ENCODE measurements at regions not wholly inside any gene's neighbourhood (a gene's known extent, or its start where the extent isn't known, plus 50 kb on each side); places are given as distances from the start of the nearest gene placed in this dataset.

GRCh38 chr5:133905424-133905823 is 63.0 kb downstream of the C5orf15 start:
- Histone ChIP-seq H3K27ac (ENCODE audit: low read depth, low read length) (no peak overlapping the region), H3K27me3 (ENCODE audit: insufficient read depth, low read length) (no peaks in the 10 kb centered on the region), H3K4me1 (ENCODE audit: control insufficient read depth, insufficient read depth, low read length, unreplicated experiment) (no peaks in the 10 kb centered on the region), H3K36me3 (ENCODE audit: insufficient read depth, low read length) (no peaks in the 10 kb centered on the region), H2AFZ (ENCODE audit: low read length, unreplicated experiment) (no peak overlapping the region), H3K4me3 (ENCODE audit: low read depth, low read length) (no peak overlapping the region), H3K79me2 (ENCODE audit: control insufficient read depth, insufficient read depth, low read length, unreplicated experiment) (no peaks in the 10 kb centered on the region)

GRCh38 chr5:133904641-133905040 is 63.8 kb downstream of the C5orf15 start:
- Histone ChIP-seq H3K4me1 (ENCODE audit: control insufficient read depth, insufficient read depth, low read length, unreplicated experiment) (no peaks in the 10 kb centered on the region), H3K79me2 (ENCODE audit: control insufficient read depth, insufficient read depth, low read length, unreplicated experiment) (no peaks in the 10 kb centered on the region), H3K27ac (ENCODE audit: low read depth, low read length) (no peak overlapping the region), H3K27me3 (ENCODE audit: insufficient read depth, low read length) (no peaks in the 10 kb centered on the region), H2AFZ (ENCODE audit: low read length, unreplicated experiment) (no peak overlapping the region), H3K4me3 (ENCODE audit: low read depth, low read length) (no peak overlapping the region), H3K36me3 (ENCODE audit: insufficient read depth, low read length) (no peaks in the 10 kb centered on the region)

- Histone ChIP-seq H3K27me3 (ENCODE audit: insufficient read depth, low read length) (no peaks in the 10 kb centered on the region), H3K27ac (ENCODE audit: low read depth, low read length) (no peak overlapping the region), H3K79me2 (ENCODE audit: control insufficient read depth, insufficient read depth, low read length, unreplicated experiment) (no peaks in the 10 kb centered on the region), H3K36me3 (ENCODE audit: insufficient read depth, low read length) (no peaks in the 10 kb centered on the region), H3K4me3 (ENCODE audit: low read depth, low read length) (no peak overlapping the region), H3K4me1 (ENCODE audit: control insufficient read depth, insufficient read depth, low read length, unreplicated experiment) (no peaks in the 10 kb centered on the region), H2AFZ (ENCODE audit: low read length, unreplicated experiment) (no peak overlapping the region)
Measured at GRCh38 chr5:133902511-133903118, 65.8 kb downstream of the C5orf15 start.

- Histone ChIP-seq H3K4me3 (ENCODE audit: low read depth, low read length) (no peak overlapping the region), H2AFZ (ENCODE audit: low read length, unreplicated experiment) (no peak overlapping the region), H3K36me3 (ENCODE audit: insufficient read depth, low read length) (no peaks in the 10 kb centered on the region), H3K27me3 (ENCODE audit: insufficient read depth, low read length) (peaks cover 6% of the 10 kb centered on the region; the same call in 1 of the 2 replicates), H3K4me1 (ENCODE audit: control insufficient read depth, insufficient read depth, low read length, unreplicated experiment) (no peaks in the 10 kb centered on the region), H3K79me2 (ENCODE audit: control insufficient read depth, insufficient read depth, low read length, unreplicated experiment) (no peaks in the 10 kb centered on the region), H3K27ac (ENCODE audit: low read depth, low read length) (no peak overlapping the region)
Measured at GRCh38 chr5:133900534-133901270, 67.7 kb downstream of the C5orf15 start.

GRCh38 chr5:133899506-133899905 is 68.9 kb downstream of the C5orf15 start:
- no peak overlapping the region for H2AFZ ChIP-seq (ENCODE audit: low read length, unreplicated experiment)
- peaks cover 14% of the 10 kb centered on the region for H3K27me3 ChIP-seq (ENCODE audit: insufficient read depth, low read length)
- no peak overlapping the region for H3K27ac ChIP-seq (ENCODE audit: low read depth, low read length)
- no peak overlapping the region for H3K4me3 ChIP-seq (ENCODE audit: low read depth, low read length)
- H3K4me1 ChIP-seq (ENCODE audit: control insufficient read depth, insufficient read depth, low read length, unreplicated experiment), result no peaks in the 10 kb centered on the region
- H3K36me3 ChIP-seq (ENCODE audit: insufficient read depth, low read length), result no peaks in the 10 kb centered on the region
- no peaks in the 10 kb centered on the region for H3K79me2 ChIP-seq (ENCODE audit: control insufficient read depth, insufficient read depth, low read length, unreplicated experiment)

GRCh38 chr5:133898440-133898839 is 70.0 kb downstream of the C5orf15 start:
- Histone ChIP-seq H2AFZ (ENCODE audit: low read length, unreplicated experiment) (no peak overlapping the region), H3K4me3 (ENCODE audit: low read depth, low read length) (no peak overlapping the region), H3K27me3 (ENCODE audit: insufficient read depth, low read length) (peaks cover 24% of the 10 kb centered on the region), H3K27ac (ENCODE audit: low read depth, low read length) (no peak overlapping the region), H3K79me2 (ENCODE audit: control insufficient read depth, insufficient read depth, low read length, unreplicated experiment) (no peaks in the 10 kb centered on the region), H3K36me3 (ENCODE audit: insufficient read depth, low read length) (no peaks in the 10 kb centered on the region), H3K4me1 (ENCODE audit: control insufficient read depth, insufficient read depth, low read length, unreplicated experiment) (no peaks in the 10 kb centered on the region)

GRCh38 chr5:133897431-133897830 is 71.0 kb downstream of the C5orf15 start:
- H3K4me1 ChIP-seq (ENCODE audit: control insufficient read depth, insufficient read depth, low read length, unreplicated experiment), result no peaks in the 10 kb centered on the region
- H2AFZ ChIP-seq (ENCODE audit: low read length, unreplicated experiment), result no peak overlapping the region
- no peaks in the 10 kb centered on the region for H3K36me3 ChIP-seq (ENCODE audit: insufficient read depth, low read length)

GRCh38 chr5:133896873-133897272 is 71.6 kb downstream of the C5orf15 start:
- H3K27ac ChIP-seq (ENCODE audit: low read depth, low read length), result no peak overlapping the region
- H3K4me1 ChIP-seq (ENCODE audit: control insufficient read depth, insufficient read depth, low read length, unreplicated experiment), result no peaks in the 10 kb centered on the region
- H3K4me3 ChIP-seq (ENCODE audit: low read depth, low read length), result no peak overlapping the region
- H2AFZ ChIP-seq (ENCODE audit: low read length, unreplicated experiment), result no peak overlapping the region
- H3K36me3 ChIP-seq (ENCODE audit: insufficient read depth, low read length), result no peaks in the 10 kb centered on the region
- no peaks in the 10 kb centered on the region for H3K79me2 ChIP-seq (ENCODE audit: control insufficient read depth, insufficient read depth, low read length, unreplicated experiment)
- peaks cover 35% of the 10 kb centered on the region for H3K27me3 ChIP-seq (ENCODE audit: insufficient read depth, low read length)

More at GRCh38 chr5:133897431-133897830, 71.0 kb downstream of the C5orf15 start:
- Histone ChIP-seq H3K27ac (ENCODE audit: low read depth, low read length) (no peak overlapping the region), H3K79me2 (ENCODE audit: control insufficient read depth, insufficient read depth, low read length, unreplicated experiment) (no peaks in the 10 kb centered on the region), H3K27me3 (ENCODE audit: insufficient read depth, low read length) (peaks cover 34% of the 10 kb centered on the region), H3K4me3 (ENCODE audit: low read depth, low read length) (no peak overlapping the region)

- Histone ChIP-seq H3K27ac (ENCODE audit: low read depth, low read length) (no peak overlapping the region), H3K79me2 (ENCODE audit: control insufficient read depth, insufficient read depth, low read length, unreplicated experiment) (no peaks in the 10 kb centered on the region), H3K36me3 (ENCODE audit: insufficient read depth, low read length) (no peaks in the 10 kb centered on the region), H2AFZ (ENCODE audit: low read length, unreplicated experiment) (no peak overlapping the region), H3K27me3 (ENCODE audit: insufficient read depth, low read length) (peaks cover 35% of the 10 kb centered on the region), H3K4me1 (ENCODE audit: control insufficient read depth, insufficient read depth, low read length, unreplicated experiment) (no peaks in the 10 kb centered on the region), H3K4me3 (ENCODE audit: low read depth, low read length) (no peak overlapping the region)
Measured at GRCh38 chr5:133895979-133896845, 72.2 kb downstream of the C5orf15 start.

GRCh38 chr5:133894143-133894542 is 74.3 kb downstream of the C5orf15 start:
- H3K27me3 ChIP-seq (ENCODE audit: insufficient read depth, low read length), result peaks cover 35% of the 10 kb centered on the region
- H3K79me2 ChIP-seq (ENCODE audit: control insufficient read depth, insufficient read depth, low read length, unreplicated experiment), result no peaks in the 10 kb centered on the region
- H3K4me1 ChIP-seq (ENCODE audit: control insufficient read depth, insufficient read depth, low read length, unreplicated experiment), result no peaks in the 10 kb centered on the region
- H3K36me3 ChIP-seq (ENCODE audit: insufficient read depth, low read length), result no peaks in the 10 kb centered on the region
- H3K27ac ChIP-seq (ENCODE audit: low read depth, low read length), result no peak overlapping the region
- no peak overlapping the region for H3K4me3 ChIP-seq (ENCODE audit: low read depth, low read length)
- no peak overlapping the region for H2AFZ ChIP-seq (ENCODE audit: low read length, unreplicated experiment)

Data from ACC112 (cell line).